GM12873 (cell line): ENCODE measurements at regions not wholly inside any gene's neighbourhood (a gene's known extent, or its start where the extent isn't known, plus 50 kb on each side); places are given as distances from the start of the nearest gene placed in this dataset.

Source experiments
- TF ChIP-seq, protein P1 (sequence below): IDR thresholded peaks from 2 replicates; pipeline ENCODE4 v1.5.1; 2012; ENCODE audit warnings: low read depth, mild to moderate bottlenecking, moderate library complexity, low read length, control low read depth; ENCODE audit not compliant: insufficient read depth; ENCODE audit errors: missing control alignments

DNA sequence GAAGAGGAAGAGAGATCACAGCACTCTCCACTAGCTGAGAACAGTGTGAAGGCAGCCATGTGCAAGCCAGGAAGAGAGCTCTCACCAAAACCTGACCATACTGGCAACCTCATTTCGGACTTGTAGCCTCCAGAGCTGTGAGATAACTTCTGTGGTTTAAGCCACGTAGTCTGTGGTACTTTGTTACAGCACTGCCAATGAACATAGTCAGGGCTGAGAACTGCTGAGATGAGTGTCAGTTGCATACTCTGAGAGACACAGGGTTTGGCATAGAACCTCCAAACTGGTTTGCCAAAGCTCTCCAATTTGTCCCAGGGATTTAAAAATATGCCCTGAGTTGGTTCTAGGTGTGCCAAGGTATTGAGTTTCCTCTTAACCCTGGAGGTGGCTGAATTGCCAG, 218.6 kb downstream of the ATP23 start:
- TF ChIP-seq, protein P1, sequence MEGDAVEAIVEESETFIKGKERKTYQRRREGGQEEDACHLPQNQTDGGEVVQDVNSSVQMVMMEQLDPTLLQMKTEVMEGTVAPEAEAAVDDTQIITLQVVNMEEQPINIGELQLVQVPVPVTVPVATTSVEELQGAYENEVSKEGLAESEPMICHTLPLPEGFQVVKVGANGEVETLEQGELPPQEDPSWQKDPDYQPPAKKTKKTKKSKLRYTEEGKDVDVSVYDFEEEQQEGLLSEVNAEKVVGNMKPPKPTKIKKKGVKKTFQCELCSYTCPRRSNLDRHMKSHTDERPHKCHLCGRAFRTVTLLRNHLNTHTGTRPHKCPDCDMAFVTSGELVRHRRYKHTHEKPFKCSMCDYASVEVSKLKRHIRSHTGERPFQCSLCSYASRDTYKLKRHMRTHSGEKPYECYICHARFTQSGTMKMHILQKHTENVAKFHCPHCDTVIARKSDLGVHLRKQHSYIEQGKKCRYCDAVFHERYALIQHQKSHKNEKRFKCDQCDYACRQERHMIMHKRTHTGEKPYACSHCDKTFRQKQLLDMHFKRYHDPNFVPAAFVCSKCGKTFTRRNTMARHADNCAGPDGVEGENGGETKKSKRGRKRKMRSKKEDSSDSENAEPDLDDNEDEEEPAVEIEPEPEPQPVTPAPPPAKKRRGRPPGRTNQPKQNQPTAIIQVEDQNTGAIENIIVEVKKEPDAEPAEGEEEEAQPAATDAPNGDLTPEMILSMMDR = no peak

DNA sequence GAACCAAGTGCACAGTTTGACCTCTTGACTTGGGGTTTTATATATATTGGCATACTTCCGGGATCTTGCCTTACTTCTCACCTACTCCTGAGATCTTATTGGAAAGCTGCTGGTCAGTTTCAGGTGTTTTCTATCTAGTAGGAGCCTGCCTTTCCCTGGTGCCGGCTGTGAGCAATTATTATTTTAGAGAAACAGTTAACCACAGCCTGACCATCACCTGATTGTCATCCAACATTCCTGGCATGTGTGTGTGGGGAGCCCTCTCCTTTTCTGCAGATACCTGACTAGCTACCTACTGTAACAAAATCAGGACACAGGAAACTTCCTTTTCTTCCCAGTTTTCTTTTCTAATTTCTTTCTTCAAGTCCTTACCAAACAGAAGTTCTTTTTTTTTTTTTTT, 220.4 kb downstream of the ATP23 start:
- TF ChIP-seq, protein P1 = no peak

DNA sequence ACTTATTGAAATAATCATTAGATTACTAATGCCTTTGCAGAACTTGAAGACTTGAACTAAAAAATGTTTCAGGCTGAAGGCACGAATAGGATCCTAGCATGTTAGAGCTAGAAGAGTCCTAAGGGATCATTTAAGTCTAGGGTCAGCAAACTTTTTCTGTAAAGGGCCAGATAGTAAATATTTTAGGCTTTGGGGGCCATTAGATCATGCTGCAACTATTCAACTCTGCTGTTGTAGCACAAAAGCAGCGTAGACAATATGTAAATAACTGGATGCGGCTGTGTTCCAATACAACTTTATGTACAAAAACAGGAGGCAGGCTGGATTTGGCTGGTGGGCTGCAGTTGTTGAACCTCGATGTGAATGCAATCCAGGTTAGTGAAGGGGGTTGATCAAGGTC, 221.7 kb downstream of the ATP23 start:
- TF ChIP-seq, protein P1 = no peak

GRCh38 chr12:58166643-58167042, 225.3 kb downstream of the ATP23 start:
- TF ChIP-seq, protein P1 = no peak

DNA sequence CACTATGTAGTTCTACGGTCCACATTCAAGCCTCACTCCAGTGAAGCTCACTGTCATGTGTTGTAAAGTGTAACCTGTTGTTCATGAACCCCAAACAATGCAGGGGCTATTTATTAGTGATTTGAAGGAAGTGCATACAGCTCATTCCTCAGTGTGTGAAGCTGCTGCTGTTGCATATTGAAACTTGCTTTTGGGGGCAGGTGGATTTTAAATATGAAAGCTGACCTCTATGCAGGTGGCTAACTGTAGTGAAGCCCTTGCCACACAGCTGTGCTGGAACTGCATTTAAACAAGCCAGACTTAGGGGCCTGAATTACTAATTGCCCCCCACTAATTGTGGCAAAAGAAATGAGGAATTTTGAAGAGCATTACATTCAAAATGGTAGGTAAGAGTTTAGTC, 226.3 kb downstream of the ATP23 start:
- TF ChIP-seq, protein P1 = no peak

DNA sequence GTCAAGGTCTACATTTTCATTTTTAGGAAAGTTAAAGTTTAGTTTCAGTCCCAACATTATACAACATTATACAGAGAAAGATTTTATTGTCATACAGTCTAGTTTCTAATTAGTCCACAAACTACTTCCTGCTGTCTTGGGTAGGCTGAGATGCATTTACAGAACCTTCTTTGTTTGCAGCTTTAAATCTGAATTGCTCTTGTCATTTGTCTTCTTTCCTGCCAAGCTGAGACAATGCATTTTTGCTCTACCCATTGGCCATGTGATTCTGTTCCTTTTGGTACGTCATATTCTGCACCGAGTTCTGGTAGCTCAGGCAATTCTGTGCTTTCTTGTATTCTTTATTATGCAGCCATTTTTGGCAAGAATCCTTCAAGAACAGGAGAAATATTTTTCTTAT, 228.5 kb downstream of the ATP23 start:
- TF ChIP-seq, protein P1 = no peak

DNA sequence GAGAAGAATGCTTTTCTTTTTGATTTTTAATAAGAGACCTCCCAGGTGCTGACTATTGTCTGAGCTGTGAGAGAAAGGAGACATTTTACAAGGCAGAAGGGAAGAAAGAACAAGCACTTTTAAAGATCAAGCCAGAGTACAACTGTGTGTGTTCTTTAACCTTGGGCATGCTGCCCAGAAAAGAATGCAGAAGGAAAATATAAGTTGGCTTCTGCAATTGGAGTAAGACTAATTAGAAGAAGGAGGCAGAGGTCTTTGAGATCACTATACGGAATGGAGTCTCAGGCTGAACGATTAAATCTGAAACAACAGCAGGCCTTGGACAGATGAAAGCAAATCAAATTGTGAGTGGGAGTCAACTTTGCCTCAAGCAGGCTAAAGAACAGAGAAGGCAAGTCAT, 230.5 kb downstream of the ATP23 start:
- TF ChIP-seq, protein P1 = no peak
